CD1c-positive myeloid dendritic cell (primary cell): ENCODE measurements at regions not wholly inside any gene's neighbourhood (a gene's known extent, or its start where the extent isn't known, plus 50 kb on each side); places are given as distances from the start of the nearest gene placed in this dataset.
"Not testable (repeated sequence)": the region's sequence is repeated elsewhere in the genome, so short reads cannot be mapped to it uniquely, and the experiment has no call there.

Source experiments
- DNase-seq: peaks from one replicate; pipeline ENCODE4 v3.0.0-alpha.2; 2016; ENCODE audit errors: extremely low spot score

GRCh38 chrX:3440981-3441380 lies 94.5 kb upstream of the MXRA5 start:
- DNase-seq = no peak

- not testable (repeated sequence) for DNase-seq
Measured at GRCh38 chrX:3435916-3436315, 89.5 kb upstream of the MXRA5 start.

GRCh38 chrX:3435057-3435456 lies 88.6 kb upstream of the MXRA5 start:
- no peak for DNase-seq

GRCh38 chrX:3428792-3429191 lies 82.3 kb upstream of the MXRA5 start:
- DNase-seq = no peak

GRCh38 chrX:3426552-3426951 lies 80.1 kb upstream of the MXRA5 start:
- DNase-seq = no peak

- no peak for DNase-seq
Measured at GRCh38 chrX:3425031-3425430, 78.6 kb upstream of the MXRA5 start.

GRCh38 chrX:3420316-3420715 lies 73.9 kb upstream of the MXRA5 start:
- DNase-seq = no peak

- no peak for DNase-seq
Measured at GRCh38 chrX:3415011-3415410, 68.6 kb upstream of the MXRA5 start.

- not testable (repeated sequence) for DNase-seq
Measured at GRCh38 chrX:3411626-3412025, 65.2 kb upstream of the MXRA5 start.

- DNase-seq = not testable (repeated sequence)
Measured at GRCh38 chrX:3409936-3410335, 63.5 kb upstream of the MXRA5 start.

GRCh38 chrX:3407781-3408180 lies 61.3 kb upstream of the MXRA5 start:
- no peak for DNase-seq

GRCh38 chrX:3407121-3407520 lies 60.7 kb upstream of the MXRA5 start:
- no peak for DNase-seq

GRCh38 chrX:3403748-3404147 lies 57.3 kb upstream of the MXRA5 start:
- no peak for DNase-seq
